ENCODE measurements at regions not wholly inside any gene's neighbourhood (a gene's known extent, or its start where the extent isn't known, plus 50 kb on each side); places are given as distances from the start of the nearest gene placed in this dataset.

DNA sequence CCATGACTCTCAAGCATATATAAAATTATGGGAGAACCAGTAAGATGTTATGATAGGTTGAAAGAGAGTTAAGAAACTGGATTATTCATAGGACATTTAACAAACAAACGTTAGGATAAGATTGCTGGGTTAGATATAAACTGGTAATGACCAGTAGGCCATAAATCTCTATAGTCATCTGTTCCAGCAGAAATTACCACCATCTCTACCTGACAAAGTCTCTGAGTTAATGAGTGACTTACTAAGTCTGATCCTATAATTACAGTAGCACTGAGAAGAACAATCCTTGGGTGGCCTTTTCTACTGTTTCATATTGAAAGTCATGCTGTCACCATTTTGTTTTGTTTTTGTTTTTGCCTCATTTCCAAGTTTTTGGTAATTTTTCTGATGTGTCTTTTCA, 136.9 kb upstream of the CNOT2 start:
- TF ChIP-seq, protein P1, sequence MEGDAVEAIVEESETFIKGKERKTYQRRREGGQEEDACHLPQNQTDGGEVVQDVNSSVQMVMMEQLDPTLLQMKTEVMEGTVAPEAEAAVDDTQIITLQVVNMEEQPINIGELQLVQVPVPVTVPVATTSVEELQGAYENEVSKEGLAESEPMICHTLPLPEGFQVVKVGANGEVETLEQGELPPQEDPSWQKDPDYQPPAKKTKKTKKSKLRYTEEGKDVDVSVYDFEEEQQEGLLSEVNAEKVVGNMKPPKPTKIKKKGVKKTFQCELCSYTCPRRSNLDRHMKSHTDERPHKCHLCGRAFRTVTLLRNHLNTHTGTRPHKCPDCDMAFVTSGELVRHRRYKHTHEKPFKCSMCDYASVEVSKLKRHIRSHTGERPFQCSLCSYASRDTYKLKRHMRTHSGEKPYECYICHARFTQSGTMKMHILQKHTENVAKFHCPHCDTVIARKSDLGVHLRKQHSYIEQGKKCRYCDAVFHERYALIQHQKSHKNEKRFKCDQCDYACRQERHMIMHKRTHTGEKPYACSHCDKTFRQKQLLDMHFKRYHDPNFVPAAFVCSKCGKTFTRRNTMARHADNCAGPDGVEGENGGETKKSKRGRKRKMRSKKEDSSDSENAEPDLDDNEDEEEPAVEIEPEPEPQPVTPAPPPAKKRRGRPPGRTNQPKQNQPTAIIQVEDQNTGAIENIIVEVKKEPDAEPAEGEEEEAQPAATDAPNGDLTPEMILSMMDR (IDR thresholded peaks at IDR 0.05): no peak
- no peak for TF ChIP-seq POLR2A (IDR thresholded peaks at IDR 0.05; ENCODE audit: low read depth)
- no peak for TF ChIP-seq EP300 (IDR thresholded peaks at IDR 0.05)
- no peak for TF ChIP-seq POLR2AphosphoS5 (IDR thresholded peaks at IDR 0.05)
